ENCODE measurements at regions not wholly inside any gene's neighbourhood (a gene's known extent, or its start where the extent isn't known, plus 50 kb on each side); places are given as distances from the start of the nearest gene placed in this dataset.

GRCh38 chrX:42857766-42858165, 79.8 kb upstream of the PPP1R2C start:
- TF ChIP-seq CTCF (IDR thresholded peaks at IDR 0.05; ENCODE audit: insufficient read depth, low read depth, low read length, missing control alignments): no peak
- no peak for DNase-seq (ENCODE audit: low read depth)

GRCh38 chrX:42869011-42869410, 91.0 kb upstream of the PPP1R2C start:
- peak; percentile 21 for DNase-seq (ENCODE audit: low read depth)
- H3K4me3 ChIP-seq (ENCODE audit: low read length): no peak overlapping the region
- TF ChIP-seq CTCF (IDR thresholded peaks at IDR 0.05; ENCODE audit: insufficient read depth, low read depth, low read length, missing control alignments): no peak

More at GRCh38 chrX:42857766-42858165, 79.8 kb upstream of the PPP1R2C start:
- H3K4me3 ChIP-seq (ENCODE audit: low read length): no peak overlapping the region

- DNase-seq (ENCODE audit: low read depth): no peak
- TF ChIP-seq CTCF (IDR thresholded peaks at IDR 0.05; ENCODE audit: insufficient read depth, low read depth, low read length, missing control alignments): no peak
- H3K4me3 ChIP-seq (ENCODE audit: low read length): no peak overlapping the region
These were observed 91.9 kb upstream of the PPP1R2C start for GRCh38 chrX:42869659-42870476.

- no peak for DNase-seq (ENCODE audit: low read depth)
- no peak for TF ChIP-seq CTCF (IDR thresholded peaks at IDR 0.05; ENCODE audit: insufficient read depth, low read depth, low read length, missing control alignments)
- no peak overlapping the region for H3K4me3 ChIP-seq (ENCODE audit: low read length)
These were observed 108.6 kb upstream of the PPP1R2C start for GRCh38 chrX:42886519-42886918.

- no peak for TF ChIP-seq CTCF (IDR thresholded peaks at IDR 0.05; ENCODE audit: insufficient read depth, low read depth, low read length, missing control alignments)
- DNase-seq (ENCODE audit: low read depth): no peak
- no peak overlapping the region for H3K4me3 ChIP-seq (ENCODE audit: low read length)
These were observed 123.0 kb upstream of the PPP1R2C start for GRCh38 chrX:42900947-42901346.

- DNase-seq (ENCODE audit: low read depth): no peak
- H3K4me3 ChIP-seq (ENCODE audit: low read length): no peak overlapping the region
- TF ChIP-seq CTCF (IDR thresholded peaks at IDR 0.05; ENCODE audit: insufficient read depth, low read depth, low read length, missing control alignments): no peak
These were observed 124.5 kb upstream of the PPP1R2C start for GRCh38 chrX:42902513-42902912.

- peak; percentile 89 for DNase-seq (ENCODE audit: low read depth)
- no peak overlapping the region for H3K4me3 ChIP-seq (ENCODE audit: low read length)
- TF ChIP-seq CTCF (IDR thresholded peaks at IDR 0.05; ENCODE audit: insufficient read depth, low read depth, low read length, missing control alignments): no peak
These were observed 142.8 kb upstream of the PPP1R2C start for GRCh38 chrX:42920752-42921151.

Measured in epithelial cell of esophagus (primary cell).